Testis (tissue), 2 donors: ENCODE measurements at regions not wholly inside any gene's neighbourhood (a gene's known extent, or its start where the extent isn't known, plus 50 kb on each side); places are given as distances from the start of the nearest gene placed in this dataset.

ENCODE experiments used
- DNase-seq: peaks from one replicate; pipeline ENCODE4 v3.0.0-alpha.2; 2019
- H3K27ac ChIP-seq, 2 donors: fragments of 200-600 bp; sonication (generic); one replicate each; pipeline ENCODE4 v1.5.1; 2019
- H3K27me3 ChIP-seq: fragments of 200-600 bp; sonication (generic); one replicate; pipeline ENCODE4 v1.5.1; 2019
- H3K36me3 ChIP-seq: fragments of 200-600 bp; sonication (generic); one replicate; pipeline ENCODE4 v1.5.1; 2017; ENCODE audit warnings: low read depth; ENCODE audit errors: missing control alignments
- H3K4me1 ChIP-seq: fragments of 200-600 bp; sonication (generic); one replicate; pipeline ENCODE4 v1.5.1; 2019
- H3K4me3 ChIP-seq, 2 donors: fragments of 200-600 bp; sonication (generic); one replicate each; pipeline ENCODE4 v1.5.1; 2017 to 2019
- H3K9me3 ChIP-seq: fragments of 200-600 bp; sonication (generic); one replicate; pipeline ENCODE4 v1.5.1; 2017
- POLR2A ChIP-seq: fragments of 450-650 bp; IDR thresholded peaks from one replicate; pipeline ENCODE4 v1.6.1; 2017; ENCODE audit warnings: antibody characterized with exemption, mild to moderate bottlenecking, moderate library complexity
- WGBS, 2 donors: methylation state at CpG; one replicate each; pipeline ENCODE4 v1.1.5; 2018; 5-methylcytosine and 5-hydroxymethylcytosine counted together
- intact Hi-C: fragments of 100-400 bp; cut with DNase I; formaldehyde crosslinking; loops from one replicate; pipeline ENCODE4 v1.15.1; 2023; ENCODE audit warnings: low total_unique reads
- TF ChIP-seq, protein P1 (sequence below), 3 experiments: fragments of 450-650 bp in 2 of 3; fragments of 200-600 bp in 1 of 3; sonication (generic) in 1 of 3; IDR thresholded peaks; one replicate each; pipeline ENCODE4 v1.5.1; 2016 to 2019; ENCODE audit warnings: antibody characterized with exemption in 3 of 3, mild to moderate bottlenecking in 2 of 3, moderate library complexity in 1 of 3

DNA sequence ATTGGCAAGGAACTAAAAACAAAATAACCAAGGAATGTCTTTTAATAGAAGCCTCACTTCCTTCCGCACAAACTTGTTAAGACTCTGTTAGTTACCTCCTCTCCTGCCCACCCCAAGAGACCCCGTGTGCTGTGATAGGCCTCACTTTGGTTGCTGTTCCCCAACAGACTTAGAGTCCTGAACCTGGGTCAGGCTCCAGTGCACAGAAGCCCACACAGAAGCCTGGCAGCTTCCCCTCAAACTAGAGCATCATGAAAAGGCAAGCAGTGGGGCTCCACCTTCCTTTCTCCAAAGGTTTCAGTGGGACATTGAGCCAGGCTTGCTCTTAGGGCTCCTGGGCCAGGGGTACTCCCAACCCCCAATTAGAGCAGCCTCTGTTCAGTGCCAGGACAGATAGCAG is 230.5 kb downstream of the ESM1 start:
- 65 to 78% methylated on average over 2 of the region's 2 CpGs for WGBS, 2 donors
- TF ChIP-seq, protein P1, sequence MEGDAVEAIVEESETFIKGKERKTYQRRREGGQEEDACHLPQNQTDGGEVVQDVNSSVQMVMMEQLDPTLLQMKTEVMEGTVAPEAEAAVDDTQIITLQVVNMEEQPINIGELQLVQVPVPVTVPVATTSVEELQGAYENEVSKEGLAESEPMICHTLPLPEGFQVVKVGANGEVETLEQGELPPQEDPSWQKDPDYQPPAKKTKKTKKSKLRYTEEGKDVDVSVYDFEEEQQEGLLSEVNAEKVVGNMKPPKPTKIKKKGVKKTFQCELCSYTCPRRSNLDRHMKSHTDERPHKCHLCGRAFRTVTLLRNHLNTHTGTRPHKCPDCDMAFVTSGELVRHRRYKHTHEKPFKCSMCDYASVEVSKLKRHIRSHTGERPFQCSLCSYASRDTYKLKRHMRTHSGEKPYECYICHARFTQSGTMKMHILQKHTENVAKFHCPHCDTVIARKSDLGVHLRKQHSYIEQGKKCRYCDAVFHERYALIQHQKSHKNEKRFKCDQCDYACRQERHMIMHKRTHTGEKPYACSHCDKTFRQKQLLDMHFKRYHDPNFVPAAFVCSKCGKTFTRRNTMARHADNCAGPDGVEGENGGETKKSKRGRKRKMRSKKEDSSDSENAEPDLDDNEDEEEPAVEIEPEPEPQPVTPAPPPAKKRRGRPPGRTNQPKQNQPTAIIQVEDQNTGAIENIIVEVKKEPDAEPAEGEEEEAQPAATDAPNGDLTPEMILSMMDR (IDR thresholded peaks at IDR 0.05): no peak
- intact Hi-C loops: no loop called here

GRCh38 chr5:54754420-54754819 is 231.0 kb downstream of the ESM1 start:
- H3K4me1 ChIP-seq: no peaks in the 10 kb centered on the region
- no peak overlapping the region for H3K4me3 ChIP-seq
- TF ChIP-seq, protein P1 (IDR thresholded peaks at IDR 0.05): no peak
- no peak for TF ChIP-seq POLR2A
- no peaks in the 10 kb centered on the region for H3K9me3 ChIP-seq
- WGBS, 2 donors: 83 to 92% methylated on average over 7 of the region's 7 CpGs
- no peaks in the 10 kb centered on the region for H3K36me3 ChIP-seq
- no peaks in the 10 kb centered on the region for H3K27me3 ChIP-seq
- no peak for DNase-seq
- intact Hi-C loops: no loop called here
- H3K27ac ChIP-seq: no peak overlapping the region

More for the DNA sequence above, 230.5 kb downstream of the ESM1 start:
- H3K9me3 ChIP-seq: no peaks in the 10 kb centered on the region
- H3K27me3 ChIP-seq: no peaks in the 10 kb centered on the region
- no peak overlapping the region for H3K4me3 ChIP-seq
- no peak for DNase-seq
- H3K4me1 ChIP-seq: no peaks in the 10 kb centered on the region
- no peak overlapping the region for H3K27ac ChIP-seq
- no peaks in the 10 kb centered on the region for H3K36me3 ChIP-seq

- Histone ChIP-seq H3K27me3 (no peaks in the 10 kb centered on the region), H3K9me3 (no peaks in the 10 kb centered on the region), H3K36me3 (no peaks in the 10 kb centered on the region), H3K4me1 (no peaks in the 10 kb centered on the region), H3K4me3 (no peak overlapping the region), H3K27ac (no peak overlapping the region)
- WGBS, 2 donors: 95 to 100% methylated on average over 1 of the region's 1 CpG
- TF ChIP-seq, protein P1 (IDR thresholded peaks at IDR 0.05): no peak
- TF ChIP-seq POLR2A: no peak
- no peak for DNase-seq
- intact Hi-C loops: no loop called here
Observed at GRCh38 chr5:54753753-54754152, 231.6 kb downstream of the ESM1 start.

GRCh38 chr5:54753034-54753433 is 232.4 kb downstream of the ESM1 start:
- H3K27ac ChIP-seq: no peak overlapping the region
- H3K27me3 ChIP-seq: no peaks in the 10 kb centered on the region
- WGBS, 2 donors: 48 to 59% methylated on average over 4 of the region's 4 CpGs
- no peak overlapping the region for H3K4me3 ChIP-seq
- no peaks in the 10 kb centered on the region for H3K4me1 ChIP-seq
- TF ChIP-seq, protein P1 (IDR thresholded peaks at IDR 0.05): no peak
- TF ChIP-seq POLR2A: no peak
- intact Hi-C loops: no loop called here
- no peaks in the 10 kb centered on the region for H3K36me3 ChIP-seq
- no peak for DNase-seq
- H3K9me3 ChIP-seq: no peaks in the 10 kb centered on the region

DNA sequence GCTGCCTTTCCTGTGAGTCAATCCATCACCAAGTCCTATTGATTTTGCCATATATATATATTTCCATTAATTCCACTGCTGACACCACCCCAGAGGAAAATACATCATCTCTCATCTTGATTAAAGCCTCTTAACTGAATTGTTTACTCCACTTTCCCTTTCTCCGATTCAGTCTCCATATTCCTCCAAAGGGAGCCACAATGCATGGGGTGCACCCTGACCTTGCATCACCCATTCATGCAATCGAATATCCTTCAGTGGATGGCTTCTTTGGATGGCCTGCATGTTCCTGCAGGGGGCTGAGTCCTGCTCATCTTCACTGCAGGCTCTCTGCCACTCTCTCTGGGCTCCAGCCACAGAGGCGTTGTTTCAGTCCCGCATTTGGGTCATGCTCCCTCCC is 231.0 kb downstream of the SNX18 start:
- intact Hi-C loops: no loop called here
- Histone ChIP-seq H3K36me3 (no peaks in the 10 kb centered on the region), H3K9me3 (no peaks in the 10 kb centered on the region), H3K4me3 (no peak overlapping the region), H3K27me3 (no peaks in the 10 kb centered on the region), H3K4me1 (peaks cover 21% of the 10 kb centered on the region), H3K27ac (no peak overlapping the region)
- DNase-seq: no peak
- TF ChIP-seq POLR2A: no peak
- TF ChIP-seq, protein P1 (IDR thresholded peaks at IDR 0.05): no peak
- WGBS, 2 donors: 82 to 84% methylated on average over 4 of the region's 4 CpGs
